ENCODE measurements at regions not wholly inside any gene's neighbourhood (a gene's known extent, or its start where the extent isn't known, plus 50 kb on each side); places are given as distances from the start of the nearest gene placed in this dataset.

DNA sequence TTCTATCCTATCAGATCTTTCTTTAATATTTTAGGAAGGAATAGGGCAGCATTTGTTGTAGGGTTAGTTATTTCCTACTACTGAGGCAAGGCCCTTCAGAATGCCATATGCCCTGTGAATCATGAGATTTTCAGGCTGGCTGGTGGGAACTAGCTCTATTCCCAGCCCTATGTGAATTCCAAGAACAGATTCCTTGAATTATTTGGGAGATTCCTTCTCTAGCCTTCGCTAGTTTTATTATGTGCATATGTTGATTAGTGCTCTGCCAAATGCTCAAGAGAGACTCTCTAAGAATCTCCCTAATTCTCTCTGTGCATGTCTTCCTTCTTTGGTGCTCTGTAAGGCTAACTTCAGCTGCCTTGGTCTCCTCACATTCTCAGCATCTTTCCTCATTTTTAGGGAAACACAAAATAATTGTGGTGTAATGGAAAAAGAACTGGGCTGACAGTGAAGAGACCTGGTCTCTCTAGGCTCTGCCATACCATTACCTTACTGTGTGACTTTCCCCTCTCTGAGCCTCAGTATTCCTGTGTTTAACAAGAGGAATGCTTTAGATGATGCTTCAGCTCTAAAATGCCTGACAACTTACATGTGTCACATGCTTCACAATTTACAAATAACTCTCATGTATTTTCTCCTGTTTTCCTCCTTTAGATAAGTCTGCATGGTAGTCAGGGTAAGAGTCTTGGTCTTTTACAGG, 79.7 kb downstream of the VMA21 start:
- DNase-seq (ENCODE audit: low spot score), result no peak

DNA sequence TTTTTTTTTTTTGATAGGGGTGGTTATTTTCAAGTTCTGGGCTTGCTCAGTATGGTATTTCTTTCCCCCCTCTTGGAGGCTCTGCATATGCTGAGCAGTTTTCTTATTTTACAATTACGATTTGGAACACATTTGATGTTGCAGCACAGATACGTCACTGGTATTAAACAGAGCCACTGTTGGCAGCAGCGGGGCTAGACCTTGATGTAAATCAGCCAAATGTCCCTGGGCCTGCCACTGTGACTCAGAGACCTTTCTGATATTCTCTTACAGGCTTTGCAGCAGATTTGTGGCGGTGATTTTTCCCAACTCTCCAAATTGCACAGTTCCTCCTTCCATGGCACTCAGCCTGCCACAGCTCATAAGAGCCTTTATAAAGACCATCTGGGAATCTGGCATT, 81.1 kb downstream of the VMA21 start:
- no peak for DNase-seq (ENCODE audit: low spot score)

DNA sequence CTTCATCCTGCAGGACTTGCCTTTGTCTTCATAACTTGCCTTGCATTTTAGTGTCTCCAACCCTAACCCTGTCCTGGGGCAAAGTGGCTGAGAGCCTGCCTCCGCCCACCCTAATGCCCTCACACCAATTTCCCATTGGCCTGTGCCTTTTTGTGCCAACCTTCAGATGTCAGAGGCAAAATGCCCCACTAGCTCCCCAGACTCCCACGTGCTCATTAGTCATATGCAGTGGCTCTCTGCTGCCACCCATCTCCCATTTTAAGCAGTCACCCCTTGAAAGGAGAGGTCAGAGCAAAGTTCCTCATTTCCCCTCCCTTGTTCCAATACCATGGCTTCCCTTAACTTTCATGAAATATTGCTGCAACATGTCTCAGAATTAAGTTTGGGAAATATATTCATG, 74.8 kb upstream of the PASD1 start:
- peak; percentile 2 for DNase-seq (ENCODE audit: low spot score)

DNA sequence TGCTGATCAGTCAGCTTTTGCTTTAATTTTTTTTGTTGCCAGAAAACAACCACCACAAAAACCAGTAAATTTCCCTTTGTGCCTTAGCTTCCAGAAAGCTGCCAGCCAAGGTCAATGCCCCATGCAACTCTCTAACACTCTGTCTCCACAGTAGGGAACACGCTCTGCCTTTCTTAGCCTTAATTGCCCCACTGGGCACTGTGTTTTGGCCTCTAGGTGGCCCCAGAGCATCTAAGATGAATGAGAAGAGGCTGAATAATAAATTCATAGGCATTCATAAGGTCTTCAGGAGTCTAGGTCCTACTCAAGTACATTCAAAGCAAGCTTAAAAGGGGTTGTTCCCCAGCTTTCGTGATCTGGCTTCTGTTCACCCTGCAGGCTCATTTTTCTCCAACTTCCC, 57.7 kb upstream of the PASD1 start:
- no peak for DNase-seq (ENCODE audit: low spot score)

DNA sequence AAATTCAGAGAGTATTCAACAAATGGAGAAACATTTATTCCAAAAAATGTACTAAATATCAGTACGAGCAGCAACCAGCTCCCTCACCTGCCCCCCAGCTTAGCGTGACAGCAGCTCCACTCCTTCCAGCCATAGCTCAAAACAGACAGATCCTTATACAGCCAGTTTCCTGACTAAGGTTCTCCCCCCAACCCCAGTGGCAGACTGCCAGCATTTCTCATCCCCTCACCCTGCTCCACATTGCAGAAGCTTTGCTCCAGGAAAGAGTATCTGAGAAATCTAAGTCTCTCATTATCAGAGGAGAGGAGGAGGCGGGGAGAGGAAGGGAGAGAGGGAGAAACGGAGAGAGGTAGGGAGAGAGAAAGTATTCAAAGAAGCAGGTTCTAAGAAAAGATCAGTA, 53.3 kb upstream of the PASD1 start:
- DNase-seq (ENCODE audit: low spot score), result no peak

DNA sequence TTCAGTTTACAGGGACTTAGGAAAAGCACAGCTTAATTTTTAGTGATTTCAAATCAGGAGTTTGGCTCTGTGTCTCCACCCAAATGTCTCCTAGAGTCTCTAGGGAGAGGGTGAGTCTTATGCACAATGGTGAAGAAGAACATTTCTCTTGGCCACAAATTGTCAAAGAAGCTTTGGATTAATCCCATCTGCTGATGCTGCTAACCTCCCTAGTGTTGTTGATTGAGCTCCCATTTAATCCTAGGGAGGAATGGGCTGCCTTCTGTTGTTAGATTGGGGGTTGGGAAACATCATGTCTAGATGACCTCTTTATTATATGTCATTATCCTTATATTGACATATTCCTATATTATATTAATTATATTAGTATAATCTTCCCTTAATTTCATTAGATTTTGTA, 50.0 kb upstream of the PASD1 start:
- DNase-seq (ENCODE audit: low spot score), result no peak

Measured in HuH-7.5 (cell line).